ENCODE measurements at regions not wholly inside any gene's neighbourhood (a gene's known extent, or its start where the extent isn't known, plus 50 kb on each side); places are given as distances from the start of the nearest gene placed in this dataset.

DNA sequence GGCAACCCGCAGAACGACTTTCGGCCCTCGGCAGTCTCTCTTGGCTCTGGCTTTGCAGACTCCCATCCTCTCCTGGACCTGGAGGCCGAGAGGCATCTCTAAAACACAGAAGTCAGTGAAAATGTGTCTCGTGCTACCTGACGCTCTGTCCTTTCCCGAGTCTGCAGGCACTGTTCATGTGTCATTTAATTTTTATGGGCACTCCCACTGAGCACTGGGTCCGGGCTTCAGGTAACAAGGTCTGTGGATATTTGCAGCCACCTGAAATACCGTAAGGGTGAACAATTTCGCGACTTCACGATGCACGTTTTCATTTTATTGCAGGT lies 96.8 kb downstream of the GLRX3 start:
- no peak for DNase-seq (ENCODE audit: unreplicated experiment)
- Mint-ChIP-seq H3K9me3 (ENCODE audit: unreplicated experiment) (no peaks in the 10 kb centered on the region), H3K4me3 (ENCODE audit: unreplicated experiment) (no peak overlapping the region), H3K4me1 (ENCODE audit: insufficient read depth, unreplicated experiment) (no peaks in the 10 kb centered on the region), H3K27me3 (ENCODE audit: insufficient read depth, unreplicated experiment) (no peaks in the 10 kb centered on the region), H3K27ac (ENCODE audit: low read depth, unreplicated experiment) (no peak overlapping the region), H3K36me3 (ENCODE audit: insufficient read depth, unreplicated experiment) (peaks cover 6% of the 10 kb centered on the region)
- CTCF ChIA-PET, result no interaction called here
- intact Hi-C loops (cut with micrococcal nuclease), result no loop called here
- BruUV-seq (replicated peaks), result no TSS peak
- POLR2A ChIA-PET, result no interaction called here
- TF ChIP-seq CTCF (IDR thresholded peaks at IDR 0.05; ENCODE audit: unreplicated experiment), result no peak

DNA sequence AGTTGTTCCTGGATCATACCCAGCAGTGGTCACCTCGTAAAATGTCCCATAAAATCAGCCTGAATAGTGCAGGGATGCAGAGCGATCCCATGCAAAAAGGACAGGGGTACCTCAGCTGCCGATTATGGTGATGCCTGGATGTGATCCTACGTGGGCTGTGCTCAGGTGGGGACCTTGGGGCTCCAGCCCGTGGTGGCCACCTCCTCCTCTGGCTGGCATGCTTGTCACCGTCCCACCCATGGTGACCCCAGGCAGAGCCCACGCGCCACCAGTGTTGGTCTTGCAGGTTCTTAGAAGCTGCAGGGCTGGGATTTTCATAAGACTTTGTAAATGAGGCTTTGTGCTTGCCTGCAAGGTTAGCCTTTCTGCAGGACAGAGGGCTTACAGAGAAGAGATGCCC lies 97.2 kb downstream of the GLRX3 start:
- ChIA-PET CTCF (interaction anchor here (0.6 kb wide), 1 partner anchor 762 kb away, joined by 3 read pairs; no protein-coding TSS in a partner anchor), POLR2A (no interaction called here)
- no peak for DNase-seq (ENCODE audit: unreplicated experiment)
- Mint-ChIP-seq H3K9me3 (ENCODE audit: unreplicated experiment) (no peaks in the 10 kb centered on the region), H3K4me3 (ENCODE audit: unreplicated experiment) (no peak overlapping the region), H3K27me3 (ENCODE audit: insufficient read depth, unreplicated experiment) (no peaks in the 10 kb centered on the region), H3K4me1 (ENCODE audit: insufficient read depth, unreplicated experiment) (no peaks in the 10 kb centered on the region), H3K36me3 (ENCODE audit: insufficient read depth, unreplicated experiment) (peaks cover 6% of the 10 kb centered on the region), H3K27ac (ENCODE audit: low read depth, unreplicated experiment) (no peak overlapping the region)
- no peak for TF ChIP-seq CTCF (IDR thresholded peaks at IDR 0.05; ENCODE audit: unreplicated experiment)
- intact Hi-C loops (cut with micrococcal nuclease), result no loop called here
- BruUV-seq (replicated peaks), result no TSS peak

GRCh38 chr10:130234171-130234965 lies 98.2 kb downstream of the GLRX3 start:
- DNase-seq (ENCODE audit: unreplicated experiment), result no peak
- no peaks in the 10 kb centered on the region for H3K27me3 Mint-ChIP-seq (ENCODE audit: insufficient read depth, unreplicated experiment)
- TF ChIP-seq CTCF (IDR thresholded peaks at IDR 0.05; ENCODE audit: unreplicated experiment), result no peak
- peaks cover 6% of the 10 kb centered on the region for H3K36me3 Mint-ChIP-seq (ENCODE audit: insufficient read depth, unreplicated experiment)
- H3K4me1 Mint-ChIP-seq (ENCODE audit: insufficient read depth, unreplicated experiment), result no peaks in the 10 kb centered on the region
- no peaks in the 10 kb centered on the region for H3K9me3 Mint-ChIP-seq (ENCODE audit: unreplicated experiment)
- no peak overlapping the region for H3K27ac Mint-ChIP-seq (ENCODE audit: low read depth, unreplicated experiment)
- intact Hi-C loops (cut with micrococcal nuclease), result no loop called here
- no peak overlapping the region for H3K4me3 Mint-ChIP-seq (ENCODE audit: unreplicated experiment)
- ChIA-PET CTCF (no interaction called here), POLR2A (no interaction called here)
- no TSS peak for BruUV-seq (replicated peaks)

GRCh38 chr10:130236711-130237110 lies 100.5 kb downstream of the GLRX3 start:
- POLR2A ChIA-PET, result interaction anchor here (0.6 to 1.2 kb wide), 2 partner anchors 10 to 1641 kb away, joined by 3 read pairs; no protein-coding TSS in a partner anchor

More at GRCh38 chr10:130236711-130237110, 100.5 kb downstream of the GLRX3 start:
- Mint-ChIP-seq H3K27me3 (ENCODE audit: insufficient read depth, unreplicated experiment) (peaks cover 11% of the 10 kb centered on the region), H3K4me3 (ENCODE audit: unreplicated experiment) (no peak overlapping the region), H3K27ac (ENCODE audit: low read depth, unreplicated experiment) (no peak overlapping the region), H3K4me1 (ENCODE audit: insufficient read depth, unreplicated experiment) (no peaks in the 10 kb centered on the region), H3K36me3 (ENCODE audit: insufficient read depth, unreplicated experiment) (peaks cover 6% of the 10 kb centered on the region), H3K9me3 (ENCODE audit: unreplicated experiment) (peaks cover 8% of the 10 kb centered on the region)
- TF ChIP-seq CTCF (IDR thresholded peaks at IDR 0.05; ENCODE audit: unreplicated experiment), result no peak
- CTCF ChIA-PET, result interaction anchor here (0.6 kb wide), 1 partner anchor 1832 kb away, joined by 3 read pairs; no protein-coding TSS in a partner anchor
- DNase-seq (ENCODE audit: unreplicated experiment), result no peak
- intact Hi-C loops (cut with micrococcal nuclease), result no loop called here
- no TSS peak for BruUV-seq (replicated peaks)

All from MCF 10A (cell line).